PC-3 (cell line): ENCODE measurements at regions not wholly inside any gene's neighbourhood (a gene's known extent, or its start where the extent isn't known, plus 50 kb on each side); places are given as distances from the start of the nearest gene placed in this dataset.

ENCODE experiments used
- ATAC-seq: fragments of 200-7000 bp; cut with Tn5 transposase; 2 replicates; pipeline ENCODE4 v1.9.1; 2020; ENCODE audit warnings: mild to moderate bottlenecking, moderate library complexity
- BruUV-seq: library from RNA; stranded (reverse); fragments of 400-500 nt; replicated peaks from 2 replicates; lab custom pipeline; 2021; lab: Mats Ljungman, UMichigan
- CTCF ChIA-PET: fragments of 300-600 bp; sonication (Branson Sonifier 250); formaldehyde crosslinking; loops from one replicate; lab custom pipeline; 2022; ENCODE audit warnings: antibody characterized with exemption; lab: Charles Lee
- POLR2A ChIA-PET: fragments of 300-600 bp; sonication (Branson Sonifier 250); formaldehyde crosslinking; loops from one replicate; lab custom pipeline; 2022; ENCODE audit warnings: antibody characterized with exemption; ENCODE audit not compliant: unreplicated experiment; lab: Charles Lee
- DNase-seq: peaks from one replicate; pipeline ENCODE4 v3.0.0-alpha.2; 2015
- H2AFZ ChIP-seq: fragments of 300-600 bp; sonication (generic); 2 replicates; pipeline ENCODE4 v1.6.0; 2016; ENCODE audit warnings: antibody characterized with exemption, low read length
- H3F3A ChIP-seq: fragments of 300-600 bp; sonication (generic); one replicate; pipeline ENCODE4 v1.6.0; 2017; ENCODE audit warnings: antibody characterized with exemption, low read length, control low read depth, mild to moderate bottlenecking; ENCODE audit not compliant: unreplicated experiment
- H3K27ac ChIP-seq: fragments of 300-600 bp; sonication (generic); 2 replicates; pipeline ENCODE4 v1.5.1; 2016; ENCODE audit warnings: mild to moderate bottlenecking, low read length
- H3K27me3 ChIP-seq: fragments of 300-600 bp; sonication (generic); 2 replicates; pipeline ENCODE4 v1.6.1; 2016; ENCODE audit warnings: low read length, mixed read lengths
- H3K36me3 ChIP-seq: fragments of 300-600 bp; sonication (generic); 2 replicates; pipeline ENCODE4 v1.6.1; 2016; ENCODE audit warnings: low read depth, mixed run types, low read length, mixed read lengths
- H3K4me1 ChIP-seq: fragments of 300-600 bp; sonication (generic); 2 replicates; pipeline ENCODE4 v1.5.1; 2016; ENCODE audit warnings: low read length; ENCODE audit not compliant: insufficient read depth
- H3K4me2 ChIP-seq: fragments of 300-600 bp; sonication (generic); 2 replicates; pipeline ENCODE4 v1.6.0; 2016; ENCODE audit warnings: low read length
- H3K4me3 ChIP-seq: fragments of 300-600 bp; sonication (generic); 2 replicates; pipeline ENCODE4 v1.5.1; 2016; ENCODE audit warnings: mild to moderate bottlenecking, low read length, mixed read lengths
- H3K79me2 ChIP-seq: fragments of 300-600 bp; sonication (generic); 2 replicates; pipeline ENCODE4 v1.6.1; 2017; ENCODE audit warnings: low read length, mixed read lengths
- H3K9ac ChIP-seq: fragments of 300-600 bp; sonication (generic); 2 replicates; pipeline ENCODE4 v1.6.0; 2016; ENCODE audit warnings: mild to moderate bottlenecking, low read length
- H3K9me2 ChIP-seq: fragments of 300-600 bp; sonication (generic); replicated peaks from 2 replicates; pipeline ENCODE4 v1.6.1; 2016; ENCODE audit warnings: mixed run types, low read length, mixed read lengths
- H3K9me3 ChIP-seq: fragments of 300-600 bp; sonication (generic); 2 replicates; pipeline ENCODE4 v1.6.1; 2016; ENCODE audit warnings: low read length, mixed read lengths
- H4K20me1 ChIP-seq: fragments of 300-600 bp; sonication (generic); 2 replicates; pipeline ENCODE4 v1.6.1; 2016; ENCODE audit warnings: low read length, mixed read lengths
- CTCF ChIP-seq: fragments of 300-600 bp; sonication (generic); conservative IDR thresholded peaks from 2 replicates; pipeline ENCODE4 v1.5.1; 2017; ENCODE audit warnings: antibody characterized with exemption, low read depth, mild to moderate bottlenecking, low read length
- EZH2 ChIP-seq: fragments of 300-600 bp; sonication (generic); IDR thresholded peaks from one replicate; pipeline ENCODE4 v1.6.1; 2017; ENCODE audit warnings: antibody characterized with exemption, mild to moderate bottlenecking, low read length; ENCODE audit not compliant: unreplicated experiment
- EZH2phosphoT487 ChIP-seq: fragments of 300-600 bp; sonication (generic); IDR thresholded peaks from 2 replicates; pipeline ENCODE4 v1.6.1; 2018; ENCODE audit warnings: mild to moderate bottlenecking, antibody characterized with exemption, low read length, borderline replicate concordance
- intact Hi-C: fragments of 100-400 bp; cut with micrococcal nuclease; formaldehyde crosslinking; loops from 2 replicates; pipeline ENCODE4 v1.9.0; 2023

GRCh38 chr3:21059404-21059803, 691.6 kb downstream of the ZNF385D start:
- DNase-seq (no peak), ATAC-seq (no peak)
- TF ChIP-seq EZH2 (no peak), CTCF (no peak), EZH2phosphoT487 (no peak)
- BruUV-seq: no TSS peak
- H3K27ac ChIP-seq: no peak overlapping the region
- intact Hi-C loops: no loop called here
- 0 out of 2 replicates have a peak, but pooled peaks cover 10% of the 10 kb centered on the region for H3K27me3 ChIP-seq
- no peaks in the 10 kb centered on the region for H3K79me2 ChIP-seq
- H3K9me3 ChIP-seq: no peaks in the 10 kb centered on the region
- H3K4me1 ChIP-seq: no peaks in the 10 kb centered on the region
- H3K36me3 ChIP-seq: no peaks in the 10 kb centered on the region
- H3K4me2 ChIP-seq: no peak overlapping the region
- POLR2A ChIA-PET: no interaction called here
- no peaks in the 10 kb centered on the region for H4K20me1 ChIP-seq
- H2AFZ ChIP-seq: no peak overlapping the region
- CTCF ChIA-PET: no interaction called here
- H3F3A ChIP-seq: no peaks in the 10 kb centered on the region
- H3K9me2 ChIP-seq: no peaks in the 10 kb centered on the region
- no peak overlapping the region for H3K4me3 ChIP-seq
- no peak overlapping the region for H3K9ac ChIP-seq

- no peak for ATAC-seq
- DNase-seq: no peak
- ChIA-PET POLR2A (no interaction called here), CTCF (no interaction called here)
- intact Hi-C loops: no loop called here
- H3K79me2 ChIP-seq: no peaks in the 10 kb centered on the region
- H3K4me1 ChIP-seq: no peaks in the 10 kb centered on the region
- BruUV-seq: no TSS peak
- H3K9me2 ChIP-seq: no peaks in the 10 kb centered on the region
- H3K36me3 ChIP-seq: no peaks in the 10 kb centered on the region
- 0 out of 2 replicates have a peak, but pooled peaks cover 5% of the 10 kb centered on the region for H3K27me3 ChIP-seq
- no peak overlapping the region for H3K4me3 ChIP-seq
- H2AFZ ChIP-seq: no peak overlapping the region
- H3K9me3 ChIP-seq: no peaks in the 10 kb centered on the region
- no peak overlapping the region for H3K27ac ChIP-seq
- no peak overlapping the region for H3K4me2 ChIP-seq
- TF ChIP-seq CTCF (no peak), EZH2phosphoT487 (no peak), EZH2 (no peak)
- H3F3A ChIP-seq: no peaks in the 10 kb centered on the region
- H3K9ac ChIP-seq: no peak overlapping the region
- H4K20me1 ChIP-seq: no peaks in the 10 kb centered on the region
These were observed 694.7 kb downstream of the ZNF385D start for GRCh38 chr3:21056293-21056692.

GRCh38 chr3:21055015-21055414, 696.0 kb downstream of the ZNF385D start:
- DNase-seq (no peak), ATAC-seq (no peak)
- Histone ChIP-seq H3F3A (no peaks in the 10 kb centered on the region), H3K9me2 (no peaks in the 10 kb centered on the region), H3K9ac (no peak overlapping the region), H4K20me1 (no peaks in the 10 kb centered on the region), H3K4me1 (no peaks in the 10 kb centered on the region), H3K4me2 (no peak overlapping the region), H3K36me3 (no peaks in the 10 kb centered on the region), H3K79me2 (no peaks in the 10 kb centered on the region), H3K4me3 (no peak overlapping the region), H2AFZ (no peak overlapping the region), H3K27ac (no peak overlapping the region), H3K27me3 (peaks cover 16% of the 10 kb centered on the region), H3K9me3 (no peaks in the 10 kb centered on the region)
- BruUV-seq: no TSS peak
- ChIA-PET CTCF (no interaction called here), POLR2A (no interaction called here)
- intact Hi-C loops: no loop called here
- TF ChIP-seq CTCF (no peak), EZH2phosphoT487 (no peak), EZH2 (no peak)
